ENCODE measurements at regions not wholly inside any gene's neighbourhood (a gene's known extent, or its start where the extent isn't known, plus 50 kb on each side); places are given as distances from the start of the nearest gene placed in this dataset.

DNA sequence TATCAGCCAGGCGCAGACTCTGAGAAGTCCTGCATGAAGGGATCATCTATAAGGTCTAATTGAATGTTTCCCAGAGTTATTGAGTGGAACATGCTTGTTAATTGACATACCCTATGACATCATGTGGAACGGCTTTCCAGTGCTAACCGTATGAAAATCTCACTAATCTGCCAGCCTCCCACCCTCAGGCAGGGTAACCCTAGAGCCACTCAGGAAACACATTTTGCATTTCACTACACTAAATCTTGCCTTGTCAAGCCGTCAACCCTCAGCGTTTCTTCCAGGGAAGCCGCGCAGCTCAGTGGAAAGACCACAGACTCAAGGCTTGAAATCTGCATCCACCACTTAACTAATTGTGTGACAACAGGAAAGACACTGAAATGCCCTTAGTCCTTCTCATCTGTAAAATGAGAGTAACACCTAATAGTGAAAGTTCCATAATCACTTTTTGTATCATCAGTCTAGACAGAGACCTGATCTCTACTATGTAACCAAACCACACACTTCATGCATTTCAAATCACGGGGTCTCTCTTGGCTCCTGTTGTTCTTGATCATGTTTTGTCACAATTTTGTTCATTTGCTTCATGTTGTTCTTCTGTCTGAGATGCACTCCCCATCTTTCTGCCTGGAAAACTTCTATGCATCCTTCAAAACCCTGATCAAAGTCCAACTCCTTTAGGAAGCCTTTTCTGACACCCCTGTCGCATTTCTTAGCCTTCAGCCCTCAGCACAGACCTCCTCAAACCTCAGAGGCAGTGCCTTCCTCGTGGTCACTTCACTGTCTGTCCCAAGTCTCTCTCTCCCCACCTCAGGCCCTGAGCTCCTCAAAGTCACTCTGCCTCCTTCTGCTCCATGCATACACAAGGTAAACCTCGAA is 246.5 kb downstream of the TOMM20 start:
- Histone ChIP-seq H3K4me2 (ENCODE audit: low read depth, low read length) (no peak overlapping the region), H4K20me1 (ENCODE audit: insufficient read depth, low read length) (no peaks in the 10 kb centered on the region), H3K27ac (ENCODE audit: extremely low read length, insufficient read depth, low read length) (no peak overlapping the region), H2AFZ (ENCODE audit: low read length) (no peak overlapping the region), H3K9ac (ENCODE audit: insufficient read depth, low read depth, low read length) (no peak overlapping the region), H3K36me3 (replicated peaks in 1 of 2; ENCODE audit: control insufficient read depth in 1 of 2, insufficient read depth in 2 of 2, low read length in 2 of 2) (no peaks in the 10 kb centered on the region), H3K9me3 (ENCODE audit: low read length) (no peaks in the 10 kb centered on the region), H3K27me3 (ENCODE audit: control insufficient read depth in 1 of 2, insufficient read depth in 2 of 2, low read length in 2 of 2) (no peaks in the 10 kb centered on the region), H3K79me2 (ENCODE audit: insufficient read depth, low read length) (peaks cover 2% of the 10 kb centered on the region), H3K4me3 (replicated peaks in 1 of 3; ENCODE audit: insufficient read depth in 1 of 3, low read depth in 2 of 3, low read length in 3 of 3) (no peak overlapping the region), H3K4me1 (ENCODE audit: insufficient read depth, low read length) (peaks cover 100% of the 10 kb centered on the region)
- ChIA-PET CTCF (ENCODE audit: low intra/inter-chr PET ratio, low total read pairs) (no interaction called here), POLR2A (interaction anchor here (1.0 to 1.1 kb wide), 2 partner anchors 76 to 186 kb away, joined by 3 read pairs; no protein-coding TSS in a partner anchor)
- ATAC-seq (no peak), FAIRE-seq (no peak), DNase-seq (ENCODE audit: low spot score) (no peak)
- TF ChIP-seq, protein P1, sequence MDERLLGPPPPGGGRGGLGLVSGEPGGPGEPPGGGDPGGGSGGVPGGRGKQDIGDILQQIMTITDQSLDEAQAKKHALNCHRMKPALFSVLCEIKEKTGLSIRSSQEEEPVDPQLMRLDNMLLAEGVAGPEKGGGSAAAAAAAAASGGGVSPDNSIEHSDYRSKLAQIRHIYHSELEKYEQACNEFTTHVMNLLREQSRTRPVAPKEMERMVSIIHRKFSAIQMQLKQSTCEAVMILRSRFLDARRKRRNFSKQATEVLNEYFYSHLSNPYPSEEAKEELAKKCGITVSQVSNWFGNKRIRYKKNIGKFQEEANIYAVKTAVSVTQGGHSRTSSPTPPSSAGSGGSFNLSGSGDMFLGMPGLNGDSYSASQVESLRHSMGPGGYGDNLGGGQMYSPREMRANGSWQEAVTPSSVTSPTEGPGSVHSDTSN (CRISPR knock-in tag; IDR thresholded peaks at IDR 0.05) = no peak
- TF ChIP-seq SP140L (CRISPR knock-in tag; IDR thresholded peaks at IDR 0.05; ENCODE audit: borderline replicate concordance) (no peak), MTF1 (CRISPR knock-in tag; IDR thresholded peaks at IDR 0.05) (no peak), FOXM1 (CRISPR knock-in tag; IDR thresholded peaks at IDR 0.05) (no peak), TGIF2 (CRISPR knock-in tag; IDR thresholded peaks at IDR 0.05) (no peak)
- TF ChIP-seq, protein P2, sequence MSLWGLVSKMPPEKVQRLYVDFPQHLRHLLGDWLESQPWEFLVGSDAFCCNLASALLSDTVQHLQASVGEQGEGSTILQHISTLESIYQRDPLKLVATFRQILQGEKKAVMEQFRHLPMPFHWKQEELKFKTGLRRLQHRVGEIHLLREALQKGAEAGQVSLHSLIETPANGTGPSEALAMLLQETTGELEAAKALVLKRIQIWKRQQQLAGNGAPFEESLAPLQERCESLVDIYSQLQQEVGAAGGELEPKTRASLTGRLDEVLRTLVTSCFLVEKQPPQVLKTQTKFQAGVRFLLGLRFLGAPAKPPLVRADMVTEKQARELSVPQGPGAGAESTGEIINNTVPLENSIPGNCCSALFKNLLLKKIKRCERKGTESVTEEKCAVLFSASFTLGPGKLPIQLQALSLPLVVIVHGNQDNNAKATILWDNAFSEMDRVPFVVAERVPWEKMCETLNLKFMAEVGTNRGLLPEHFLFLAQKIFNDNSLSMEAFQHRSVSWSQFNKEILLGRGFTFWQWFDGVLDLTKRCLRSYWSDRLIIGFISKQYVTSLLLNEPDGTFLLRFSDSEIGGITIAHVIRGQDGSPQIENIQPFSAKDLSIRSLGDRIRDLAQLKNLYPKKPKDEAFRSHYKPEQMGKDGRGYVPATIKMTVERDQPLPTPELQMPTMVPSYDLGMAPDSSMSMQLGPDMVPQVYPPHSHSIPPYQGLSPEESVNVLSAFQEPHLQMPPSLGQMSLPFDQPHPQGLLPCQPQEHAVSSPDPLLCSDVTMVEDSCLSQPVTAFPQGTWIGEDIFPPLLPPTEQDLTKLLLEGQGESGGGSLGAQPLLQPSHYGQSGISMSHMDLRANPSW (CRISPR knock-in tag; IDR thresholded peaks at IDR 0.05; ENCODE audit: borderline replicate concordance) = no peak
- TF ChIP-seq, protein P3, sequence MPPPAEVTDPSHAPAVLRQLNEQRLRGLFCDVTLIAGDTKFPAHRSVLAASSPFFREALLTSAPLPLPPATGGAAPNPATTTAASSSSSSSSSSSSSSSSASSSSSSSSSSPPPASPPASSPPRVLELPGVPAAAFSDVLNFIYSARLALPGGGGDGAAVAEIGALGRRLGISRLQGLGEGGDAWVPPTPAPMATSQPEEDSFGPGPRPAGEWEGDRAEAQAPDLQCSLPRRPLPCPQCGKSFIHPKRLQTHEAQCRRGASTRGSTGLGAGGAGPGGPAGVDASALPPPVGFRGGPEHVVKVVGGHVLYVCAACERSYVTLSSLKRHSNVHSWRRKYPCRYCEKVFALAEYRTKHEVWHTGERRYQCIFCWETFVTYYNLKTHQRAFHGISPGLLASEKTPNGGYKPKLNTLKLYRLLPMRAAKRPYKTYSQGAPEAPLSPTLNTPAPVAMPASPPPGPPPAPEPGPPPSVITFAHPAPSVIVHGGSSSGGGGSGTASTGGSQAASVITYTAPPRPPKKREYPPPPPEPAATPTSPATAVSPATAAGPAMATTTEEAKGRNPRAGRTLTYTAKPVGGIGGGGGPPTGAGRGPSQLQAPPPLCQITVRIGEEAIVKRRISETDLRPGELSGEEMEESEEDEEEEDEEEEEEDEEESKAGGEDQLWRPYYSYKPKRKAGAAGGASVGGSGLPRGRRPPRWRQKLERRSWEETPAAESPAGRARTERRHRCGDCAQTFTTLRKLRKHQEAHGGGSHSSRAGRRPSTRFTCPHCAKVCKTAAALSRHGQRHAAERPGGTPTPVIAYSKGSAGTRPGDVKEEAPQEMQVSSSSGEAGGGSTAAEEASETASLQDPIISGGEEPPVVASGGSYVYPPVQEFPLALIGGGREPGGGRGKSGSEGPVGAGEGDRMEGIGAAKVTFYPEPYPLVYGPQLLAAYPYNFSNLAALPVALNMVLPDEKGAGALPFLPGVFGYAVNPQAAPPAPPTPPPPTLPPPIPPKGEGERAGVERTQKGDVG (CRISPR knock-in tag; IDR thresholded peaks at IDR 0.05; ENCODE audit: borderline replicate concordance) = no peak
- TF ChIP-seq, protein P4, sequence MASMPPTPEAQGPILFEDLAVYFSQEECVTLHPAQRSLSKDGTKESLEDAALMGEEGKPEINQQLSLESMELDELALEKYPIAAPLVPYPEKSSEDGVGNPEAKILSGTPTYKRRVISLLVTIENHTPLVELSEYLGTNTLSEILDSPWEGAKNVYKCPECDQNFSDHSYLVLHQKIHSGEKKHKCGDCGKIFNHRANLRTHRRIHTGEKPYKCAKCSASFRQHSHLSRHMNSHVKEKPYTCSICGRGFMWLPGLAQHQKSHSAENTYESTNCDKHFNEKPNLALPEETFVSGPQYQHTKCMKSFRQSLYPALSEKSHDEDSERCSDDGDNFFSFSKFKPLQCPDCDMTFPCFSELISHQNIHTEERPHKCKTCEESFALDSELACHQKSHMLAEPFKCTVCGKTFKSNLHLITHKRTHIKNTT (CRISPR knock-in tag; IDR thresholded peaks at IDR 0.05) = no peak
- no TSS peak for BruUV-seq (replicated peaks)
- 81% methylated on average over 11 of the region's 11 CpGs for WGBS (ENCODE audit: low lambda C conversion rate)
- intact Hi-C loops (cut with micrococcal nuclease; ENCODE audit: unreplicated experiment) = no loop called here
- in situ Hi-C loops (cut with HindIII; ENCODE audit: extremely low pct_ligation_motif_present, low pct_unique_long_range_greater_than_20kb) = no loop called here
